ENCODE measurements at regions not wholly inside any gene's neighbourhood (a gene's known extent, or its start where the extent isn't known, plus 50 kb on each side); places are given as distances from the start of the nearest gene placed in this dataset.

- Histone ChIP-seq H3K4me3 (no peak overlapping the region), H3K4me2 (no peak overlapping the region), H4K20me1 (replicated peaks; ENCODE audit: insufficient read depth) (no peaks in the 10 kb centered on the region), H3K27me3 (ENCODE audit: insufficient read depth) (no peaks in the 10 kb centered on the region), H3K9me2 (ENCODE audit: insufficient read depth) (no peaks in the 10 kb centered on the region), H3K79me2 (replicated peaks; ENCODE audit: insufficient read depth) (no peaks in the 10 kb centered on the region), H3K27ac (ENCODE audit: low read depth) (no peak overlapping the region), H2AFZ (no peak overlapping the region), H3K4me1 (ENCODE audit: insufficient read depth) (peaks cover 6% of the 10 kb centered on the region; the same call in 1 of the 2 replicates), H3K36me3 (ENCODE audit: insufficient read depth) (no peaks in the 10 kb centered on the region), H3F3A (replicated peaks; ENCODE audit: low read depth) (no peaks in the 10 kb centered on the region)
- Mint-ChIP-seq H3K9me3 (peaks cover 8% of the 10 kb centered on the region; the same call in 1 of the 3 replicates), H3K4me3 (no peak overlapping the region), H3K36me3 (ENCODE audit: low read depth) (peaks cover 5% of the 10 kb centered on the region; the same call in 1 of the 3 replicates), H3K4me1 (peaks cover 7% of the 10 kb centered on the region; the same call in 2 of the 3 replicates), H3K27ac (no peak overlapping the region), H3K27me3 (ENCODE audit: insufficient read depth, low read depth, poor library complexity) (peaks cover 13% of the 10 kb centered on the region)
- TF ChIP-seq, protein P1, sequence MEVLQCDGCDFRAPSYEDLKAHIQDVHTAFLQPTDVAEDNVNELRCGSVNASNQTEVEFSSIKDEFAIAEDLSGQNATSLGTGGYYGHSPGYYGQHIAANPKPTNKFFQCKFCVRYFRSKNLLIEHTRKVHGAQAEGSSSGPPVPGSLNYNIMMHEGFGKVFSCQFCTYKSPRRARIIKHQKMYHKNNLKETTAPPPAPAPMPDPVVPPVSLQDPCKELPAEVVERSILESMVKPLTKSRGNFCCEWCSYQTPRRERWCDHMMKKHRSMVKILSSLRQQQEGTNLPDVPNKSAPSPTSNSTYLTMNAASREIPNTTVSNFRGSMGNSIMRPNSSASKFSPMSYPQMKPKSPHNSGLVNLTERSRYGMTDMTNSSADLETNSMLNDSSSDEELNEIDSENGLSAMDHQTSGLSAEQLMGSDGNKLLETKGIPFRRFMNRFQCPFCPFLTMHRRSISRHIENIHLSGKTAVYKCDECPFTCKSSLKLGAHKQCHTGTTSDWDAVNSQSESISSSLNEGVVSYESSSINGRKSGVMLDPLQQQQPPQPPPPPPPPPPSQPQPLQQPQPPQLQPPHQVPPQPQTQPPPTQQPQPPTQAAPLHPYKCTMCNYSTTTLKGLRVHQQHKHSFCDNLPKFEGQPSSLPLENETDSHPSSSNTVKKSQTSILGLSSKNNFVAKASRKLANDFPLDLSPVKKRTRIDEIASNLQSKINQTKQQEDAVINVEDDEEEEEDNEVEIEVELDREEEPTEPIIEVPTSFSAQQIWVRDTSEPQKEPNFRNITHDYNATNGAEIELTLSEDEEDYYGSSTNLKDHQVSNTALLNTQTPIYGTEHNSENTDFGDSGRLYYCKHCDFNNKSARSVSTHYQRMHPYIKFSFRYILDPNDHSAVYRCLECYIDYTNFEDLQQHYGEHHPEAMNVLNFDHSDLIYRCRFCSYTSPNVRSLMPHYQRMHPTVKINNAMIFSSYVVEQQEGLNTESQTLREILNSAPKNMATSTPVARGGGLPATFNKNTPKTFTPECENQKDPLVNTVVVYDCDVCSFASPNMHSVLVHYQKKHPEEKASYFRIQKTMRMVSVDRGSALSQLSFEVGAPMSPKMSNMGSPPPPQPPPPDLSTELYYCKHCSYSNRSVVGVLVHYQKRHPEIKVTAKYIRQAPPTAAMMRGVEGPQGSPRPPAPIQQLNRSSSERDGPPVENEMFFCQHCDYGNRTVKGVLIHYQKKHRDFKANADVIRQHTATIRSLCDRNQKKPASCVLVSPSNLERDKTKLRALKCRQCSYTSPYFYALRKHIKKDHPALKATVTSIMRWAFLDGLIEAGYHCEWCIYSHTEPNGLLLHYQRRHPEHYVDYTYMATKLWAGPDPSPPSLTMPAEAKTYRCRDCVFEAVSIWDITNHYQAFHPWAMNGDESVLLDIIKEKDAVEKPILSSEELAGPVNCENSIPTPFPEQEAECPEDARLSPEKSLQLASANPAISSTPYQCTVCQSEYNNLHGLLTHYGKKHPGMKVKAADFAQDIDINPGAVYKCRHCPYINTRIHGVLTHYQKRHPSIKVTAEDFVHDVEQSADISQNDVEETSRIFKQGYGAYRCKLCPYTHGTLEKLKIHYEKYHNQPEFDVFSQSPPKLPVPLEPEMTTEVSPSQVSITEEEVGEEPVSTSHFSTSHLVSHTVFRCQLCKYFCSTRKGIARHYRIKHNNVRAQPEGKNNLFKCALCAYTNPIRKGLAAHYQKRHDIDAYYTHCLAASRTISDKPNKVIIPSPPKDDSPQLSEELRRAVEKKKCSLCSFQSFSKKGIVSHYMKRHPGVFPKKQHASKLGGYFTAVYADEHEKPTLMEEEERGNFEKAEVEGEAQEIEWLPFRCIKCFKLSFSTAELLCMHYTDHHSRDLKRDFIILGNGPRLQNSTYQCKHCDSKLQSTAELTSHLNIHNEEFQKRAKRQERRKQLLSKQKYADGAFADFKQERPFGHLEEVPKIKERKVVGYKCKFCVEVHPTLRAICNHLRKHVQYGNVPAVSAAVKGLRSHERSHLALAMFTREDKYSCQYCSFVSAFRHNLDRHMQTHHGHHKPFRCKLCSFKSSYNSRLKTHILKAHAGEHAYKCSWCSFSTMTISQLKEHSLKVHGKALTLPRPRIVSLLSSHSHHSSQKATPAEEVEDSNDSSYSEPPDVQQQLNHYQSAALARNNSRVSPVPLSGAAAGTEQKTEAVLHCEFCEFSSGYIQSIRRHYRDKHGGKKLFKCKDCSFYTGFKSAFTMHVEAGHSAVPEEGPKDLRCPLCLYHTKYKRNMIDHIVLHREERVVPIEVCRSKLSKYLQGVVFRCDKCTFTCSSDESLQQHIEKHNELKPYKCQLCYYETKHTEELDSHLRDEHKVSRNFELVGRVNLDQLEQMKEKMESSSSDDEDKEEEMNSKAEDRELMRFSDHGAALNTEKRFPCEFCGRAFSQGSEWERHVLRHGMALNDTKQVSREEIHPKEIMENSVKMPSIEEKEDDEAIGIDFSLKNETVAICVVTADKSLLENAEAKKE (CRISPR knock-in tag; IDR thresholded peaks at IDR 0.05): no peak
- TF ChIP-seq EZH2phosphoT487 (IDR thresholded peaks at IDR 0.05; ENCODE audit: unreplicated experiment) (no peak), STAT1 (IDR thresholded peaks at IDR 0.05; ENCODE audit: unreplicated experiment) (no peak), JUNB (IDR thresholded peaks at IDR 0.05; ENCODE audit: unreplicated experiment) (no peak), POLR2AphosphoS5 (IDR thresholded peaks at IDR 0.05; ENCODE audit: low read depth) (no peak), ZNF114 (CRISPR knock-in tag; IDR thresholded peaks at IDR 0.05) (no peak), ZNF331 (CRISPR knock-in tag; IDR thresholded peaks at IDR 0.05; ENCODE audit: low read depth) (no peak), EZH2 (IDR thresholded peaks at IDR 0.05; ENCODE audit: low read depth, unreplicated experiment) (no peak), CREB1 (CRISPR knock-in tag; IDR thresholded peaks at IDR 0.05; ENCODE audit: low read depth) (no peak), CTCF (conservative IDR thresholded peaks at IDR 0.05; ENCODE audit: low read depth in 2 of 2) (no peak), NANOG (IDR thresholded peaks at IDR 0.05; ENCODE audit: borderline replicate concordance) (no peak)
- TF ChIP-seq, protein P2, sequence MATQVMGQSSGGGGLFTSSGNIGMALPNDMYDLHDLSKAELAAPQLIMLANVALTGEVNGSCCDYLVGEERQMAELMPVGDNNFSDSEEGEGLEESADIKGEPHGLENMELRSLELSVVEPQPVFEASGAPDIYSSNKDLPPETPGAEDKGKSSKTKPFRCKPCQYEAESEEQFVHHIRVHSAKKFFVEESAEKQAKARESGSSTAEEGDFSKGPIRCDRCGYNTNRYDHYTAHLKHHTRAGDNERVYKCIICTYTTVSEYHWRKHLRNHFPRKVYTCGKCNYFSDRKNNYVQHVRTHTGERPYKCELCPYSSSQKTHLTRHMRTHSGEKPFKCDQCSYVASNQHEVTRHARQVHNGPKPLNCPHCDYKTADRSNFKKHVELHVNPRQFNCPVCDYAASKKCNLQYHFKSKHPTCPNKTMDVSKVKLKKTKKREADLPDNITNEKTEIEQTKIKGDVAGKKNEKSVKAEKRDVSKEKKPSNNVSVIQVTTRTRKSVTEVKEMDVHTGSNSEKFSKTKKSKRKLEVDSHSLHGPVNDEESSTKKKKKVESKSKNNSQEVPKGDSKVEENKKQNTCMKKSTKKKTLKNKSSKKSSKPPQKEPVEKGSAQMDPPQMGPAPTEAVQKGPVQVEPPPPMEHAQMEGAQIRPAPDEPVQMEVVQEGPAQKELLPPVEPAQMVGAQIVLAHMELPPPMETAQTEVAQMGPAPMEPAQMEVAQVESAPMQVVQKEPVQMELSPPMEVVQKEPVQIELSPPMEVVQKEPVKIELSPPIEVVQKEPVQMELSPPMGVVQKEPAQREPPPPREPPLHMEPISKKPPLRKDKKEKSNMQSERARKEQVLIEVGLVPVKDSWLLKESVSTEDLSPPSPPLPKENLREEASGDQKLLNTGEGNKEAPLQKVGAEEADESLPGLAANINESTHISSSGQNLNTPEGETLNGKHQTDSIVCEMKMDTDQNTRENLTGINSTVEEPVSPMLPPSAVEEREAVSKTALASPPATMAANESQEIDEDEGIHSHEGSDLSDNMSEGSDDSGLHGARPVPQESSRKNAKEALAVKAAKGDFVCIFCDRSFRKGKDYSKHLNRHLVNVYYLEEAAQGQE (IDR thresholded peaks at IDR 0.05; ENCODE audit: unreplicated experiment): no peak
- TF ChIP-seq, protein P3, sequence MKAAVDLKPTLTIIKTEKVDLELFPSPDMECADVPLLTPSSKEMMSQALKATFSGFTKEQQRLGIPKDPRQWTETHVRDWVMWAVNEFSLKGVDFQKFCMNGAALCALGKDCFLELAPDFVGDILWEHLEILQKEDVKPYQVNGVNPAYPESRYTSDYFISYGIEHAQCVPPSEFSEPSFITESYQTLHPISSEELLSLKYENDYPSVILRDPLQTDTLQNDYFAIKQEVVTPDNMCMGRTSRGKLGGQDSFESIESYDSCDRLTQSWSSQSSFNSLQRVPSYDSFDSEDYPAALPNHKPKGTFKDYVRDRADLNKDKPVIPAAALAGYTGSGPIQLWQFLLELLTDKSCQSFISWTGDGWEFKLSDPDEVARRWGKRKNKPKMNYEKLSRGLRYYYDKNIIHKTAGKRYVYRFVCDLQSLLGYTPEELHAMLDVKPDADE (IDR thresholded peaks at IDR 0.05): no peak
- no peak for ATAC-seq
- DNase-seq (ENCODE audit: low spot score): no peak
Measured at GRCh38 chr15:92847841-92848240, 52.3 kb upstream of the CHD2 start.

All from GM23338 (cell line).